GM13977 (cell line): ENCODE measurements at regions not wholly inside any gene's neighbourhood (a gene's known extent, or its start where the extent isn't known, plus 50 kb on each side); places are given as distances from the start of the nearest gene placed in this dataset.

Experiments
- DNase-seq: peaks from one replicate; pipeline ENCODE4 v3.0.0; 2012; ENCODE audit warnings: low spot score
- in situ Hi-C: fragments of 300-500 bp; cut with MboI; formaldehyde crosslinking; loops from one replicate; pipeline ENCODE4 v1.12.0; 2022; ENCODE audit warnings: low sequenced_read_pairs, low pct_unique_long_range_greater_than_20kb, mixed read lengths, inconsistent platforms; ENCODE audit not compliant: unreplicated experiment
- TF ChIP-seq, protein P1 (sequence below): IDR thresholded peaks from 2 replicates; pipeline ENCODE4 v1.5.1; 2012; ENCODE audit warnings: mild to moderate bottlenecking, control low read depth; ENCODE audit not compliant: insufficient read depth; ENCODE audit errors: extremely low read depth, missing control alignments

DNA sequence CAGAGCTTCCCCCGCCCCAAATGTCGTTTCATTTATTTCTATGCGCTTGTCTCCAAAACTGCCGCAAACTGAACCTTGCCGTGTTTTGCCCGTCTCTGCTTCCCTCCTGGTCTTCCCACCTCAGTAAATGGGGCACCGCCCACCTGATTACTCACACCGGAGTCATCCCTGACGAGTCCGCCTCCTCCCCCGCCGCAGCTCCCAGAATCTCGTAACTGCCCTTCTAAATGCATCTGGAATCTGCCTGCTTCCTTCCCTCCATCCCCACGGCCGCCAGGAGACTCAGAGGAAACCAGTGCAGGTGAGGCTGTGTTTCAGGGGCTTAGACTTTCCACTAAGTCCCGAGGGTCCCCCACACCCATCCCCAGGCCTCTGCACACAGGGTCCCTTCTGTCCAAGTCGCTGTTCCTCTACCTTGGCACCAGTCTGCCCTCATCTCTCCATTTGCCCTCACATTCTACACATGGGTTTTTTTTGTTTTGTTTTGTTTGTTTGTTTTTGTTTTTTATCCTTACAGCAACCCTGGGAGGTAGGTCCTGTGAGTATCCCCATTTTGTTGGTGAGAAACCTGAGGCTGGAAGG is 62.6 kb upstream of the PHF21B start:
- in situ Hi-C loops, result no loop called here
- DNase-seq, result no peak
- TF ChIP-seq, protein P1, sequence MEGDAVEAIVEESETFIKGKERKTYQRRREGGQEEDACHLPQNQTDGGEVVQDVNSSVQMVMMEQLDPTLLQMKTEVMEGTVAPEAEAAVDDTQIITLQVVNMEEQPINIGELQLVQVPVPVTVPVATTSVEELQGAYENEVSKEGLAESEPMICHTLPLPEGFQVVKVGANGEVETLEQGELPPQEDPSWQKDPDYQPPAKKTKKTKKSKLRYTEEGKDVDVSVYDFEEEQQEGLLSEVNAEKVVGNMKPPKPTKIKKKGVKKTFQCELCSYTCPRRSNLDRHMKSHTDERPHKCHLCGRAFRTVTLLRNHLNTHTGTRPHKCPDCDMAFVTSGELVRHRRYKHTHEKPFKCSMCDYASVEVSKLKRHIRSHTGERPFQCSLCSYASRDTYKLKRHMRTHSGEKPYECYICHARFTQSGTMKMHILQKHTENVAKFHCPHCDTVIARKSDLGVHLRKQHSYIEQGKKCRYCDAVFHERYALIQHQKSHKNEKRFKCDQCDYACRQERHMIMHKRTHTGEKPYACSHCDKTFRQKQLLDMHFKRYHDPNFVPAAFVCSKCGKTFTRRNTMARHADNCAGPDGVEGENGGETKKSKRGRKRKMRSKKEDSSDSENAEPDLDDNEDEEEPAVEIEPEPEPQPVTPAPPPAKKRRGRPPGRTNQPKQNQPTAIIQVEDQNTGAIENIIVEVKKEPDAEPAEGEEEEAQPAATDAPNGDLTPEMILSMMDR, result no peak

- TF ChIP-seq, protein P1, result no peak
- no peak for DNase-seq
- in situ Hi-C loops, result no loop called here
Observed at GRCh38 chr22:45073064-45073463, 63.3 kb upstream of the PHF21B start.

- DNase-seq, result no peak
- in situ Hi-C loops, result no loop called here
- TF ChIP-seq, protein P1, result no peak
Observed at GRCh38 chr22:45077286-45077685, 67.5 kb upstream of the PHF21B start.

DNA sequence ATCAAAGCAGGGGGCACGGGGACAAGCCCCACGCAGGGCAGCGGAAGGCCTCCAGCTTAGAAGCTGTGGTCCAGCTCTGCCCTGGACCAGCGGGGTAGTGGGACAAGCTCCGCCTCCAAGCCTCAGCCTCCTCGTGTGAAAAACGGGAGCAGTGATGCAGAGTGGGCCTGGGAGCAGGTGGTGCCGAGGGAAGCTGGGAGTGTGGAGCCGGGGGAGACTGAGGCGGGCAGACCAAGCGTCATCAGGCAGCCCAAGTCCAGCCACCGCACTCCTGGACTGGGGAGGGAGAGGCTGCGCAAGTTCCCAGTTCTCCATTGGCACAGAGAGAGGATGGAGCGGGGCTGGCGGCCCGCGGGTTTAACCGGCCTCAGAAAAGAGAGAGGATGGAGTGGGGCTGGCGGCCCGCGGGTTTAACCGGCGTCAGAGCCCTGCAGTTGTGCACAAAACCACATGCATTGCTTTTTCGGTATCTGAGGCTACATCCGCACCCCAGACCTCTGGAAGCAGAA is 68.1 kb upstream of the PHF21B start:
- no peak for DNase-seq
- in situ Hi-C loops, result no loop called here
- TF ChIP-seq, protein P1, result no peak

DNA sequence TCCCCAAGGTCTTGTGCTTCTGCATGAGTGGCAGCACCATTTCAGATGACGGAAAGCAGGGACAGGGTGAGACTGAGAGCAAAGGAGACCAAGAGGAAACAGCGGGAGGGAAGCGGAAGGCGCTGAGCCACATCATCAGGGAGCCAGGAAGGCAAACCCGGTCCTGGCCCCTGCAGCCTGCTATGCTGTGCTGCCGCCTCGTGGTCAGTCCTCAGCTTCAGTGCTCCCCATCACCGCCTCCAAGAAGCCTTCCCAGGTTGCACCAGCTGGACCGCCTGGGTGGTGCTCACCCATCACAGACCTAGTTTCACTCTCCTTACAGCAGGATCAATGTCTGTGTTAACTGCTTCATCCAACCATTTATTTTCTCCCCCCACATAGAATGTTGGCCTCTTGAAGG is 73.0 kb upstream of the PHF21B start:
- in situ Hi-C loops, result no loop called here
- no peak for DNase-seq
- TF ChIP-seq, protein P1, result peak; percentile 72

DNA sequence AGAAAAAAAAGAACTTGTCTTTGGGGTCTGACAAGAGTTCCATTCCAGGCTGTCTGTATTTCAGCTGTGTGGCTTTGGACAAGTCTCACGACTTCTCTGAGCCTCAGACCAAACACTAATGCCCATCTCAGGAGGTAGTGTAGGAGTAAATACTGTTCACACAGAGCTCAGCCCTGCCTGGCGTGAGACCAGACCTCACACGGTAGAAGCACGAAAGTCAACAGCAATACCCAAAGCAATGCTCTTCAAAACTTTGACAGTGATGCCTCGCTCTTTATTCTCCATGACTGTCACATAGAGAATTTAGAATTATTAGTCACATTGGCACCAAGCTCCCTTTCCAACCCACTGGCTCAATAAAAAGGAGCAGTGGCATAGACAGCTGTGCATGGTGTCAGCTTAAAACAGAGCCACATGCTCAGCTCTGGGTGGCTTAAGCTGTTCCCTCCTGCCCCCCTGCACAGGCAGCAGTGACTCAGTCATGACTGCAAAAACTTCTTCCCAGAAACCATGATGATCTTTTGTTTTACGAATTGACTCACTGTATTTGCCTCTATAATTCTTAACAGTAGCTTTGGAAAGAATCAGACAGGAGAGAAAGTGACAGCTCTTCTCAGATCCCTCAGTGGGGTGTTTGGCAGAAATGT is 74.0 kb upstream of the PHF21B start:
- in situ Hi-C loops, result no loop called here
- no peak for DNase-seq
- TF ChIP-seq, protein P1, result no peak
